HepG2 (cell line): ENCODE measurements at regions not wholly inside any gene's neighbourhood (a gene's known extent, or its start where the extent isn't known, plus 50 kb on each side); places are given as distances from the start of the nearest gene placed in this dataset.

Source experiments
- ATAC-seq: fragments of 200-7000 bp; cut with Tn5 transposase; 3 replicates; pipeline ENCODE4 v1.9.1; 2020; ENCODE audit warnings: mild to moderate bottlenecking, moderate library complexity
- BruUV-seq: library from RNA; stranded (reverse); fragments of 400-500 nt; replicated peaks from 2 replicates; lab custom pipeline; 2021; lab: Mats Ljungman, UMichigan
- CTCF ChIA-PET: fragments of 300-600 bp; formaldehyde crosslinking; extraction: SDS; loops from one replicate; lab custom pipeline; 2021; ENCODE audit warnings: low total read pairs, inconsistent platforms, low intra/inter-chr PET ratio; lab: Yijun Ruan, JAX
- POLR2A ChIA-PET: fragments of 350-600 bp; sonication (Branson Sonifier 250); formaldehyde crosslinking; loops from one replicate; lab custom pipeline; 2020; ENCODE audit warnings: antibody characterized with exemption, inconsistent platforms; lab: Yijun Ruan, JAX
- DNase-seq: peaks from one replicate; pipeline ENCODE4 v3.0.0-alpha.2; 2015; ENCODE audit warnings: low spot score
- FAIRE-seq: peaks from 3 replicates; lab custom pipeline; 2011; peaks lifted over from hg19 to GRCh38; lab: Jason Lieb, UNC
- H2AFZ ChIP-seq: one replicate; pipeline ENCODE4 v1.6.1; 2011; ENCODE audit warnings: low read length, inconsistent platforms
- H3K27ac ChIP-seq: fragments of 300-600 bp; 3 replicates; pipeline ENCODE4 v1.8.0; 2011; ENCODE audit warnings: mixed run types, mild to moderate bottlenecking, mixed read lengths, low read length, inconsistent platforms; ENCODE audit not compliant: insufficient read depth; ENCODE audit errors: extremely low read length
- H3K27me3 ChIP-seq, 2 experiments: fragments of 200-600 bp in 1 of 2; 2 replicates in 1 of 2; 3 replicates in 1 of 2; pipeline versions ENCODE4 v1.6.0 to v1.8.0; 2011; ENCODE audit warnings: low read length in 2 of 2, mild to moderate bottlenecking in 2 of 2, moderate library complexity in 2 of 2, inconsistent platforms in 1 of 2; ENCODE audit not compliant: insufficient read depth in 2 of 2, control insufficient read depth in 1 of 2
- H3K36me3 ChIP-seq, 2 experiments: fragments of 200-600 bp in 1 of 2; replicated peaks in 1 of 2; 2 replicates in 1 of 2; 3 replicates in 1 of 2; pipeline versions ENCODE4 v1.5.1 to v1.8.0; 2011; ENCODE audit warnings: low read length in 2 of 2, inconsistent platforms in 1 of 2; ENCODE audit not compliant: insufficient read depth in 2 of 2, control insufficient read depth in 1 of 2
- H3K4me1 ChIP-seq: 2 replicates; pipeline ENCODE4 v1.5.1; 2012; ENCODE audit warnings: low read length, inconsistent platforms; ENCODE audit not compliant: insufficient read depth
- H3K4me2 ChIP-seq: 2 replicates; pipeline ENCODE4 v1.6.0; 2011; ENCODE audit warnings: low read depth, low read length, inconsistent platforms
- H3K4me3 ChIP-seq, 3 experiments: fragments of 200-600 bp in 1 of 3; sonication (generic), shearing (Covaris generic) in 1 of 3; replicated peaks in 1 of 3; 2 replicates each; pipeline ENCODE4 v1.5.1; 2011 to 2016; ENCODE audit warnings: low read length in 3 of 3, inconsistent platforms in 2 of 3, low read depth in 2 of 3, mild to moderate bottlenecking in 2 of 3, control low read depth in 1 of 3, mixed read lengths in 1 of 3; ENCODE audit not compliant: insufficient read depth in 1 of 3
- H3K79me2 ChIP-seq: one replicate; pipeline ENCODE4 v1.6.1; 2011; ENCODE audit warnings: low read length, inconsistent platforms; ENCODE audit not compliant: insufficient read depth
- H3K9ac ChIP-seq: 2 replicates; pipeline ENCODE4 v1.6.0; 2011; ENCODE audit warnings: mild to moderate bottlenecking, low read depth, low read length, inconsistent platforms; ENCODE audit not compliant: insufficient read depth
- H3K9me3 ChIP-seq: 2 replicates; pipeline ENCODE4 v1.5.1; 2012; ENCODE audit warnings: mild to moderate bottlenecking, low read length
- H4K20me1 ChIP-seq: 2 replicates; pipeline ENCODE4 v1.6.0; 2011; ENCODE audit warnings: inconsistent platforms, mild to moderate bottlenecking, low read length, moderate library complexity; ENCODE audit not compliant: insufficient read depth
- GFI1 ChIP-seq: sonication (generic); formaldehyde crosslinking; IDR thresholded peaks from 2 replicates; pipeline ENCODE4 v1.5.0; 2020; ENCODE audit warnings: missing genetic modification reagents, mild to moderate bottlenecking, borderline replicate concordance
- KLF15 ChIP-seq: sonication (generic); formaldehyde crosslinking; IDR thresholded peaks from 2 replicates; pipeline ENCODE4 v1.8.1; 2023; ENCODE audit warnings: borderline replicate concordance, mild to moderate bottlenecking, inconsistent platforms, missing genetic modification reagents, mixed read lengths
- MED1 ChIP-seq: sonication (generic); formaldehyde crosslinking; IDR thresholded peaks from 2 replicates; pipeline ENCODE4 v1.4.0; 2020; ENCODE audit warnings: missing genetic modification reagents
- ZFY ChIP-seq: sonication (generic); formaldehyde crosslinking; IDR thresholded peaks from 2 replicates; pipeline ENCODE4 v1.4.0; 2020; ENCODE audit warnings: missing genetic modification reagents
- ZNF296 ChIP-seq: sonication (generic); formaldehyde crosslinking; conservative IDR thresholded peaks from 2 replicates; pipeline ENCODE4 v1.5.0; 2020; ENCODE audit warnings: mild to moderate bottlenecking, missing genetic modification reagents
- ZNF589 ChIP-seq: sonication (generic); formaldehyde crosslinking; conservative IDR thresholded peaks from 2 replicates; pipeline ENCODE4 v1.8.0; 2022; ENCODE audit warnings: mild to moderate bottlenecking, moderate library complexity, missing genetic modification reagents
- ZNF709 ChIP-seq: sonication (generic); formaldehyde crosslinking; IDR thresholded peaks from 2 replicates; pipeline ENCODE4 v1.5.0; 2020; ENCODE audit warnings: mild to moderate bottlenecking, missing genetic modification reagents
- ZSCAN22 ChIP-seq: sonication (generic); formaldehyde crosslinking; IDR thresholded peaks from 2 replicates; pipeline ENCODE4 v1.4.0; 2020; ENCODE audit warnings: mild to moderate bottlenecking, missing genetic modification reagents
- WGBS: methylation state at CpG from one replicate; pipeline ENCODE4 v1.1.6; 2017; ENCODE audit warnings: low lambda C conversion rate; 5-methylcytosine and 5-hydroxymethylcytosine counted together
- in situ Hi-C: cut with HindIII; loops from 2 replicates; pipeline ENCODE4 v1.10.0; 2017; ENCODE audit warnings: low pct_unique_long_range_greater_than_20kb; ENCODE audit not compliant: extremely low pct_ligation_motif_present
- intact Hi-C: fragments of 100-400 bp; cut with micrococcal nuclease; formaldehyde crosslinking; loops from one replicate; pipeline ENCODE4 v1.10.0; 2022; ENCODE audit not compliant: unreplicated experiment
- TF ChIP-seq, protein P1 (sequence below): sonication (generic); formaldehyde crosslinking; IDR thresholded peaks from 2 replicates; pipeline ENCODE4 v1.9.0; 2022; ENCODE audit warnings: missing genetic modification reagents, mild to moderate bottlenecking, borderline replicate concordance
- TF ChIP-seq, protein P2 (sequence below): sonication (generic); formaldehyde crosslinking; IDR thresholded peaks from 2 replicates; pipeline ENCODE4 v1.8.0; 2022; ENCODE audit warnings: mild to moderate bottlenecking, missing genetic modification reagents
- TF ChIP-seq, protein P3 (sequence below): sonication (generic); formaldehyde crosslinking; IDR thresholded peaks from 2 replicates; pipeline ENCODE4 v1.4.0; 2020; ENCODE audit warnings: missing genetic modification reagents
- TF ChIP-seq, protein P4 (sequence below): IDR thresholded peaks from 2 replicates; pipeline ENCODE4 v1.6.1; 2012; ENCODE audit warnings: low read depth, low read length, improper control_type of control experiment
- TF ChIP-seq, protein P5 (sequence below): sonication (generic); formaldehyde crosslinking; IDR thresholded peaks from 2 replicates; pipeline ENCODE4 v1.5.1; 2020; ENCODE audit warnings: mild to moderate bottlenecking, moderate library complexity, missing genetic modification reagents

DNA sequence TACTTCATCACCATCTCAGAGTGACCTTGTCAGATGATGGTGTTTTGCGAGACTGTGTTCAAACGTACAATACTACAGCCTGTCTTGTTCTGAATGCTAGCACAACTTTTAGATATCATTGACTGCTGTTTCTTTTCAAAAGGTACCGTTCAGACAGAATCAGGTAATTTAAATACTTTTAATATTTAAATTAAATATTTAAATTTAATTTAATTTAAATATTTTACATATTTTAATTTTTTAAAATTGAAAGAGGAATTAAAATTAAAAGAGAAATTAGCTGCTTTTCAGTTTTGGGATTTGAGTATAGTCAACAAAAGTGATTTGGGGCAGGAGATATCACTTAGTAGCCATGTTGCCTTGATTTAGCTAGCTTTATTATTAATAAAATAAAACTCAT, 642.1 kb upstream of the CCDC179 start:
- no peaks in the 10 kb centered on the region for H3K27me3 ChIP-seq
- H2AFZ ChIP-seq, result no peak overlapping the region
- DNase-seq, result no peak
- no peaks in the 10 kb centered on the region for H3K79me2 ChIP-seq
- no peak overlapping the region for H3K4me3 ChIP-seq
- no peaks in the 10 kb centered on the region for H3K4me1 ChIP-seq
- H3K36me3 ChIP-seq, result no peaks in the 10 kb centered on the region
- no peak overlapping the region for H3K9ac ChIP-seq
- ChIA-PET POLR2A (no interaction called here), CTCF (no interaction called here)
- H3K9me3 ChIP-seq, result no peaks in the 10 kb centered on the region
- no peak for FAIRE-seq
- no peak overlapping the region for H3K4me2 ChIP-seq
- ATAC-seq, result no peak
- in situ Hi-C loops (no loop called here), intact Hi-C loops (no loop called here)
- no peaks in the 10 kb centered on the region for H4K20me1 ChIP-seq
- no peak overlapping the region for H3K27ac ChIP-seq
- whole genome bisulfite sequencing, result 4% methylated on average over 3 of the region's 3 CpGs
- BruUV-seq, result no TSS peak
- no peak for TF ChIP-seq ZSCAN22
- TF ChIP-seq ZNF296 (CRISPR knock-in tag), result no peak
- no peak for TF ChIP-seq ZNF709 (CRISPR knock-in tag)
- TF ChIP-seq GFI1 (CRISPR knock-in tag), result no peak
- no peak for TF ChIP-seq ZFY (CRISPR knock-in tag)
- TF ChIP-seq KLF15 (CRISPR knock-in tag), result no peak
- TF ChIP-seq ZNF589, result no peak
- TF ChIP-seq, protein P1, sequence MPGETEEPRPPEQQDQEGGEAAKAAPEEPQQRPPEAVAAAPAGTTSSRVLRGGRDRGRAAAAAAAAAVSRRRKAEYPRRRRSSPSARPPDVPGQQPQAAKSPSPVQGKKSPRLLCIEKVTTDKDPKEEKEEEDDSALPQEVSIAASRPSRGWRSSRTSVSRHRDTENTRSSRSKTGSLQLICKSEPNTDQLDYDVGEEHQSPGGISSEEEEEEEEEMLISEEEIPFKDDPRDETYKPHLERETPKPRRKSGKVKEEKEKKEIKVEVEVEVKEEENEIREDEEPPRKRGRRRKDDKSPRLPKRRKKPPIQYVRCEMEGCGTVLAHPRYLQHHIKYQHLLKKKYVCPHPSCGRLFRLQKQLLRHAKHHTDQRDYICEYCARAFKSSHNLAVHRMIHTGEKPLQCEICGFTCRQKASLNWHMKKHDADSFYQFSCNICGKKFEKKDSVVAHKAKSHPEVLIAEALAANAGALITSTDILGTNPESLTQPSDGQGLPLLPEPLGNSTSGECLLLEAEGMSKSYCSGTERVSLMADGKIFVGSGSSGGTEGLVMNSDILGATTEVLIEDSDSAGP (CRISPR knock-in tag), result no peak
- TF ChIP-seq, protein P2, sequence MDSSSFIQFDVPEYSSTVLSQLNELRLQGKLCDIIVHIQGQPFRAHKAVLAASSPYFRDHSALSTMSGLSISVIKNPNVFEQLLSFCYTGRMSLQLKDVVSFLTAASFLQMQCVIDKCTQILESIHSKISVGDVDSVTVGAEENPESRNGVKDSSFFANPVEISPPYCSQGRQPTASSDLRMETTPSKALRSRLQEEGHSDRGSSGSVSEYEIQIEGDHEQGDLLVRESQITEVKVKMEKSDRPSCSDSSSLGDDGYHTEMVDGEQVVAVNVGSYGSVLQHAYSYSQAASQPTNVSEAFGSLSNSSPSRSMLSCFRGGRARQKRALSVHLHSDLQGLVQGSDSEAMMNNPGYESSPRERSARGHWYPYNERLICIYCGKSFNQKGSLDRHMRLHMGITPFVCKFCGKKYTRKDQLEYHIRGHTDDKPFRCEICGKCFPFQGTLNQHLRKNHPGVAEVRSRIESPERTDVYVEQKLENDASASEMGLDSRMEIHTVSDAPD (CRISPR knock-in tag), result no peak
- TF ChIP-seq, protein P3, sequence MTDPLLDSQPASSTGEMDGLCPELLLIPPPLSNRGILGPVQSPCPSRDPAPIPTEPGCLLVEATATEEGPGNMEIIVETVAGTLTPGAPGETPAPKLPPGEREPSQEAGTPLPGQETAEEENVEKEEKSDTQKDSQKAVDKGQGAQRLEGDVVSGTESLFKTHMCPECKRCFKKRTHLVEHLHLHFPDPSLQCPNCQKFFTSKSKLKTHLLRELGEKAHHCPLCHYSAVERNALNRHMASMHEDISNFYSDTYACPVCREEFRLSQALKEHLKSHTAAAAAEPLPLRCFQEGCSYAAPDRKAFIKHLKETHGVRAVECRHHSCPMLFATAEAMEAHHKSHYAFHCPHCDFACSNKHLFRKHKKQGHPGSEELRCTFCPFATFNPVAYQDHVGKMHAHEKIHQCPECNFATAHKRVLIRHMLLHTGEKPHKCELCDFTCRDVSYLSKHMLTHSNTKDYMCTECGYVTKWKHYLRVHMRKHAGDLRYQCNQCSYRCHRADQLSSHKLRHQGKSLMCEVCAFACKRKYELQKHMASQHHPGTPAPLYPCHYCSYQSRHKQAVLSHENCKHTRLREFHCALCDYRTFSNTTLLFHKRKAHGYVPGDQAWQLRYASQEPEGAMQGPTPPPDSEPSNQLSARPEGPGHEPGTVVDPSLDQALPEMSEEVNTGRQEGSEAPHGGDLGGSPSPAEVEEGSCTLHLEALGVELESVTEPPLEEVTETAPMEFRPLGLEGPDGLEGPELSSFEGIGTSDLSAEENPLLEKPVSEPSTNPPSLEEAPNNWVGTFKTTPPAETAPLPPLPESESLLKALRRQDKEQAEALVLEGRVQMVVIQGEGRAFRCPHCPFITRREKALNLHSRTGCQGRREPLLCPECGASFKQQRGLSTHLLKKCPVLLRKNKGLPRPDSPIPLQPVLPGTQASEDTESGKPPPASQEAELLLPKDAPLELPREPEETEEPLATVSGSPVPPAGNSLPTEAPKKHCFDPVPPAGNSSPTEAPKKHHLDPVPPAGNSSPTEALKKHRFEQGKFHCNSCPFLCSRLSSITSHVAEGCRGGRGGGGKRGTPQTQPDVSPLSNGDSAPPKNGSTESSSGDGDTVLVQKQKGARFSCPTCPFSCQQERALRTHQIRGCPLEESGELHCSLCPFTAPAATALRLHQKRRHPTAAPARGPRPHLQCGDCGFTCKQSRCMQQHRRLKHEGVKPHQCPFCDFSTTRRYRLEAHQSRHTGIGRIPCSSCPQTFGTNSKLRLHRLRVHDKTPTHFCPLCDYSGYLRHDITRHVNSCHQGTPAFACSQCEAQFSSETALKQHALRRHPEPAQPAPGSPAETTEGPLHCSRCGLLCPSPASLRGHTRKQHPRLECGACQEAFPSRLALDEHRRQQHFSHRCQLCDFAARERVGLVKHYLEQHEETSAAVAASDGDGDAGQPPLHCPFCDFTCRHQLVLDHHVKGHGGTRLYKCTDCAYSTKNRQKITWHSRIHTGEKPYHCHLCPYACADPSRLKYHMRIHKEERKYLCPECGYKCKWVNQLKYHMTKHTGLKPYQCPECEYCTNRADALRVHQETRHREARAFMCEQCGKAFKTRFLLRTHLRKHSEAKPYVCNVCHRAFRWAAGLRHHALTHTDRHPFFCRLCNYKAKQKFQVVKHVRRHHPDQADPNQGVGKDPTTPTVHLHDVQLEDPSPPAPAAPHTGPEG (CRISPR knock-in tag), result no peak
- TF ChIP-seq, protein P4, sequence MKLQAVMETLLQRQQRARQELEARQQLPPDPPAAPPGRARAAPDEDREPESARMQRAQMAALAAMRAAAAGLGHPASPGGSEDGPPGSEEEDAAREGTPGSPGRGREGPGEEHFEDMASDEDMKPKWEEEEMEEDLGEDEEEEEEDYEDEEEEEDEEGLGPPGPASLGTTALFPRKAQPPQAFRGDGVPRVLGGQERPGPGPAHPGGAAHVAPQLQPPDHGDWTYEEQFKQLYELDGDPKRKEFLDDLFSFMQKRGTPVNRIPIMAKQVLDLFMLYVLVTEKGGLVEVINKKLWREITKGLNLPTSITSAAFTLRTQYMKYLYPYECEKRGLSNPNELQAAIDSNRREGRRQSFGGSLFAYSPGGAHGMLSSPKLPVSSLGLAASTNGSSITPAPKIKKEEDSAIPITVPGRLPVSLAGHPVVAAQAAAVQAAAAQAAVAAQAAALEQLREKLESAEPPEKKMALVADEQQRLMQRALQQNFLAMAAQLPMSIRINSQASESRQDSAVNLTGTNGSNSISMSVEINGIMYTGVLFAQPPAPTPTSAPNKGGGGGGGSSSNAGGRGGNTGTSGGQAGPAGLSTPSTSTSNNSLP, result no peak
- no peak for TF ChIP-seq MED1 (CRISPR knock-in tag)
- TF ChIP-seq, protein P5, sequence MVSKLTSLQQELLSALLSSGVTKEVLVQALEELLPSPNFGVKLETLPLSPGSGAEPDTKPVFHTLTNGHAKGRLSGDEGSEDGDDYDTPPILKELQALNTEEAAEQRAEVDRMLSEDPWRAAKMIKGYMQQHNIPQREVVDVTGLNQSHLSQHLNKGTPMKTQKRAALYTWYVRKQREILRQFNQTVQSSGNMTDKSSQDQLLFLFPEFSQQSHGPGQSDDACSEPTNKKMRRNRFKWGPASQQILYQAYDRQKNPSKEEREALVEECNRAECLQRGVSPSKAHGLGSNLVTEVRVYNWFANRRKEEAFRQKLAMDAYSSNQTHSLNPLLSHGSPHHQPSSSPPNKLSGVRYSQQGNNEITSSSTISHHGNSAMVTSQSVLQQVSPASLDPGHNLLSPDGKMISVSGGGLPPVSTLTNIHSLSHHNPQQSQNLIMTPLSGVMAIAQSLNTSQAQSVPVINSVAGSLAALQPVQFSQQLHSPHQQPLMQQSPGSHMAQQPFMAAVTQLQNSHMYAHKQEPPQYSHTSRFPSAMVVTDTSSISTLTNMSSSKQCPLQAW (CRISPR knock-in tag), result no peak
